GM18909 (cell line): ENCODE measurements at regions not wholly inside any gene's neighbourhood (a gene's known extent, or its start where the extent isn't known, plus 50 kb on each side); places are given as distances from the start of the nearest gene placed in this dataset.

Experiments used
- ATAC-seq: cut with Tn5 transposase; IDR thresholded peaks from one replicate; pipeline ENCODE4 v1.9.1; 2021; ENCODE audit warnings: mild to moderate bottlenecking; ENCODE audit not compliant: unreplicated experiment, poor library complexity

DNA sequence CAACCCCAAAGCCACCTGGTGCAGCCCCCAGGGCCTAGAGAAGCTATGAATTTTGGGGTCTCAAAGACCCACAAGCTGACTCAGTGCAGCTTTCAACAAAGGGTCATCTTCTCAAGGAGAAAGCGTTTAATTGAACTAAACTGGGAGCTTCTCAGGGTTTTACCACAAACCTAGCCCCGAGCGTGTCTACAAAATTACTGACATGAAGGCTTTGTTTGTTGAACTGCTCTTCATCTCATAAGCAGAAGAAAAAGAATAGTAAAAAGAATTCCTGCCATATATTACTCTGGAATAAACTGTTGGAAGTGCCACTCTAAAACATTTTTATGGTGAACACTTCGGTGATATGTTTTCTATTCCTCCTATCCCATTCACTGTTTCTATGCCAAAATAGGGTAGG lies 50.8 kb upstream of the INCENP start:
- ATAC-seq: no peak

DNA sequence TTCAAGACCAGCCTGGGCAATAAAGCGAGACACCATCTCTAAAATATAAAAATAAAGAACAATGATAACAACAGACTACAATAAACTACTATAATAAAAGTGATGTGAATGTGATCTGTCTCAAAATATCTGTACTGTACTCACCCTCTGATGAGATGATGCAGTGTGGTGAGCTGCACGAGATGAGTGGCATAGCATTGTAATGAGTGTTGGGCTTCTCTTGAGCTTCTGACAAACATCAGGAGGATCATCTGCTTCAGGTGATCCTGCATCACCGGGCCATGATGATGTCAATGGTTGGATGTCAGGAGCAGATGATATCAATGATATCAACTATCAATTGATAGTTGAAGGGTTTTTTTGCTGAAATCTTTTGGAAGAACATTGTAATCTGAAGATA lies 52.4 kb upstream of the INCENP start:
- ATAC-seq: no peak

DNA sequence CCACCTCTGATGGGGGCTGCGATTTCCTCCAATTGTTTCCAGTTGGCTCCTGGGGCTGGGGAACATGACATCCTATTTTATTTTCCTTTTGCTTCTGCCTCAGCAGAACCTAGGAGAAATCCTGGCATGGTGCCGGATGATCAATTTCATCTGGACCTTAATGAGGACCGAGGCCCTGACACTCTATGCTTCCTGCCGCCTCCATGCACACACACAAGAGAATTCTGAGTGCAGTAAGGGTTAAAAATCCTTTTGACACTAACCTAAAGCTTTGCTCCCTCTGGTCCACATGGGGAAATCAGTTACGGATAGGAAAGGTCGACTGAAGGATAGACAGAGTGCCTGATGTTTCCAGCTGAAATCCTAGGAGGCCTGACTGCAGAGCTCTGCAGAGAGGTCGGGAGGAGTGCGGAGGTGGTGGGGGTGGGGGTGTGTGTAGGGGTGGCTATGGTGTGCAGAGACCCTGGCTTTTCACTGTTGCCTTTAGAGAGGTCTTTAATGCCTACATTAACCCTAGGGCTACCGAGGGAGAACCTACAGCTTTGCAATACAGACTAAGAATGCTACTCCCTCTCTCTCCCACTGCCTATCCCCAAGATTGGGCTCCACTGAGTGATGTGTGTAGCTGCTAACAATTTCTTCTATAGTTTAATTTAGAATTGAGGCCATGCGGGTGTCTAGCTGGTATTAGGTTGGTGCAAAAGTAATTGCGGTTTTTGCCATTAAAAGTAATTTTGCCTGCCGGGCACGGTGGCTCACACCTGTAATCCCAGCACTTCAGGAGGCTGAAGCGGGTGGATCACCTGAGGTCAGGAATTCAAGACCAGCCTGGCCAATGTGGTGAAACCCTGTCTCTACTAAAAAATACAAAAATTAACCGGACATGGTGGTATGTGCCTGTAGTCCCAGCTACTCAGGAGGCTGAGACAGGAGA lies 53.6 kb upstream of the INCENP start:
- ATAC-seq: no peak

DNA sequence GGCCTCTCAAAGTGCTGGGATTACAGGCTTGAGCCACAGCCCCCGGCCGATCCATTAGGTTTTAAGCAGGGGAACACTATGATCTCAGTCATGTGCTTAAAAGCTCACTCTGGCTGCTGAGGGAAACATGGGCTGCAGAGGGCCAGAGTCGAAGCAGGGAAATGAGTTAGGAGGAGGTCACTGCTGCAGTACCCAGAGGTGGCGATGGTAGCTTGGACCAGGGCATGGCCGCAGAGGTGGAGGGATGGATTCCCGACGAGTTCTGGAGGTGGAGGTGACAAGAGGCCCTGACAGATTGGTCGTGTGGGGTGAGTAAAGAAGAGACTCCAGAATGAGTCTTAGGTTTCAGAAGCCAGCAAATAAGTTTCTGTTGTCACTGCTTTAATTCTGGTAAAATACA lies 54.4 kb upstream of the INCENP start:
- no peak for ATAC-seq

DNA sequence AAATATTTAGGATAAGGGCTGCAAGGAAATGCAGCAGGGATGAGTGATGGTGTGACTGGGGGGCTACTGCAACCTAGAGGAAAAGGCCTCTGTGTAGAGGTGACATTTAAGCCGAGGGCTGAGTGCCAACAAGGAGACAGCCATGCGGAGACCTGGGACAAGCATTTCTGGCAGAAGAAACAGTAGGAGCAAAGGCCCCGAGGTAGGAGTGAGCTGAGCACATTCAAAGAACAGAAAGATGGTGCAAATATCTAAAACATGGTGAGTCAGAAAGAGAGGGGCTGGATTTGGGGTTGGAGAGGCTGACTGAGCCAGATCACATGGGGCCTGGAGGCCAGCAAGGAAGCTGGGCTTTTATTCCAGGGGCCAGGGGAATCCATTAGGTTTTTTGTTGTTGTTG lies 55.1 kb upstream of the INCENP start:
- no peak for ATAC-seq

DNA sequence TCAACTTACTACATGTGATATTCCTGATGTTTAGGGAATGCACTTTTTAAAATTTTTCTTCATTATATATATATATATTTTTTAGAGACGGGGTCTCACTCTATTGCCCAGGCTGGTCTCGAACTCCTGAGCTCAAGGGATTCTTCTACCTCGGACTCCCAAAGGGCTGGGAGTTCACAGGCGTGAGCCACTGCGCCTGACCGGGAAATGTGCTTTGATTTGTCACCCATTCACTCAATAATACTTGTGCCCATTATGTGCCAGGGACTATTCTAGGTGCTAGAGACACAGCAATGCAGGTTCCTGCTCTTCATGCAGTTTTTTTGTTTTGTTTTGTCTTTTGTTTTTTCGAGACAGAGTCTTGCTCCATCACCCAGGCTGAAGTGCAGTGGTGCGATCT lies 56.1 kb upstream of the INCENP start:
- no peak for ATAC-seq

DNA sequence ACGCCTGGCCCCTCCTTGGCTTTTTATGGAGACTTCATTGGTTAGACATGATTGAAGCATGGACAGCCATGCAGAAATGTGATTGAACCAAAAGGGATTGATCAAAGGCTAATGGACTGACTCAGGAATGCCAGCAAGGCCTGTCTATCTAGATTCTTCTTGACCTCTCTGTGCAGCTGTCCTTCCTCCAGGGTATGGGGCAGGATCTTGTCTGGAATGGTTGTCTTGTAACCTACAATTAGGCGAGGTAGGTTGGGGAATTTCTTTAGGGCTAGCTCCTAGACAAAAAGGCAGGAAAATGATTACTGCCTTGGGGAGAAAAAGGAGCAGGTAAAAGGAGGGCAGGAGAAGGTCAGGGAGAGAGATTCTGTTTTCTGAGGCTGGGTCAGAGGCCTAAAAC lies 59.6 kb upstream of the INCENP start:
- no peak for ATAC-seq

- no peak for ATAC-seq
Observed at GRCh38 chr11:62062223-62062861, 61.5 kb upstream of the INCENP start.

DNA sequence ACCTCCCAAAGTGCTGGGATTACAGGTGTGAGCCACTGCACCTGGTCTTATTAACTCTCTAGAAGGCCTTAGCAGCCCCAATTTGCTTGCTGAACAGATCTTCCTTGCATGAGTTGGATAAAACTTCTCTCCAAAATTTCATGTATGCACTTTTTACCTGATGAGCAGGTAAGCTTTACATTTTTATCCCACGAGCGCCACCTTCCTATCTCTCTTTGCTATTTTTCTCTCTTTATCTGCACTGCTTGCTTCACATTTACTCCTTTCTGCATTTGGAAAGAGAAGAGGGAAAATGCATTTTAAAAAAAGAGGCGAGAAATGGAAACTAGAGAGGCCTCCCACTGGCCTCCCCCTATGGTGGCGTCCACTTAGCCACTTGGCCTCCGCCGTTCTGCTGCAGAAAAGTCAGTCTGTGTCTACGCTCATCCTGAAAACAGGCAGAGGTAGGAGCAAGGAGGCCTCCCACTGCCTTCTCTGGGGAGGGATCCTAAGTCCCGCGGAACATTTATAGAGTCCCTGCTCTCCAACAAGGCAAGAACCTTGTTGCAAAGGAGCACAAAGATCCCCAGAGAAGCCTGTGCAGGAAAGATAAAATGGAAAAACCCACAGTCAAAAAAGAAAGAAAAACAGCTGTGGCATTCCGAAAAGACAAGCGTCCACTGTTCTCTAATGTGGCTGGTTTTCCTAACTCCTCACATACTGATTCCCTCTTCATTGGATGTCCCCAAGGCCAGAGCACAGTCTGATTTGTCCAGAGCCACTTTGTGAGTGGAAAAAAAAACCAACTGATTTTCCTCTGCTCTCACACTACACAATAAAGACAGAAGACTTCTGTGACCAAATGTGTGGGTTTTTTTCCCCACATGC lies 62.2 kb upstream of the INCENP start:
- ATAC-seq: no peak

GRCh38 chr11:62057069-62057468 lies 66.7 kb upstream of the INCENP start:
- no peak for ATAC-seq

- ATAC-seq: no peak
Observed at GRCh38 chr11:62055970-62056369, 67.8 kb upstream of the INCENP start.

GRCh38 chr11:62054484-62055121 lies 69.2 kb upstream of the INCENP start:
- ATAC-seq: no peak

- no peak for ATAC-seq
Observed at GRCh38 chr11:62054081-62054480, 69.7 kb upstream of the INCENP start.

GRCh38 chr11:62050716-62051115 lies 73.1 kb upstream of the INCENP start:
- no peak for ATAC-seq

DNA sequence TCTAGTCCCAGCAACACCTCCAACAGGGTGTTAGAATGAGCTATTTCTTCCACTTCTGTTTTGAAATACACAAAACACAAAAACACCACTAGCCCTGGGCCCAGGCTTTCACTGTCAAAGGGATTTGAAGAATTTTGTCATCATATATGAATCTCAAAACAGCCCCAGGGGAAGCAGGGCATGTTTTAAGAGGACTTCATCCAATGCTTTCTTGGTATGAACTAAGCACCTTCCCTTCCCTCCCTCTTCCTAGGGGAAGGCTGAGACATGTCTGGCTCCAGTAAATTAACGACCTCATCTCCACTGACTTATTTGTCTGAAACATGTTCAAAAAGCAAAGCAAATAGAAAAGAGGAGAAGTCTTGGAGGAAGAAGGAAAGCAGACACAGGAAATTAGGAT lies 75.7 kb upstream of the INCENP start:
- ATAC-seq: no peak

- ATAC-seq: no peak
Observed at GRCh38 chr11:62046568-62047100, 77.2 kb upstream of the INCENP start.

DNA sequence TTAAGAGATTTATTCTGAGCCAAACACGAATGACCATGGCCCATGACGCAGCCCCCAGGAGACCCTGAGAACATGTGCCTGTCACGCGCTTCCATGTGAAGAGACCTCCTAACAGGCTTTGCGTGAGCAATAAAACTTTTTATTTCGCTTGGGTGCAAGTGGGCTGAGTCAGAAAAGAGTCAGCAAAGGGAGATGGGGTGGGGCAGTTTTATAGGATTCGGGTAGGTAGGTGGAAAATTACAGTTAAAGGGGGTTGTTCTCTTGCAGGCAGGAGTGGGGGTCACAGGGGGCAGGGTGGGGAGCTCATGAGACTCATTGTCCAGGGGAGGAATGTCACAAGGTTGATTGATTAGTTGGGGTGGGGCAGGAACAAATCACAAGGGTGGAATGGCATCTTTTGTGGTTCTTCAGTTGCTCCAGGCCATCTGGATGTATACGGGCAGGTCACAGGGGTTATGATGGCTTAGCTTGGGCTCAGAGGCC lies 77.2 kb upstream of the FTH1 start:
- ATAC-seq: no peak

DNA sequence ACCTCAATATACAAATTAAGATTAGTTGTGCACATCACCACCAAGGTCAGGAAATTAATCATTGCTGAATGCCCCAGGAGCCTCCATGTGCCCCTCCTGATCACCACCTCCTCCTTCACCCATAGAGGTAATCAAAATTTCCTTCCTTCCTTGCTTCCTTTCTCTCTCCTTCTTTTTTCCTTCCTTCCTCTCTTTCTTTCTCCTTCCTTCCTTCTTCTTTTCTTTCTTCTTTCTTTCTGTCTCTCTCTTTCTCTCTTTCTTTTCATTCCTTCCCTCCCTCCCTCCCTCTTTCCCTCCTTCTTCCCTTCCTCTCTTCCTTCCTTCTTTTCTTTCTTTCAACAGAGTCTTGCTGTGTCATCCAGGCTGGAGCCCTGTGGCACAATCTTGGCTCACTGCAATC lies 67.9 kb upstream of the FTH1 start:
- no peak for ATAC-seq

- ATAC-seq: no peak
Observed at GRCh38 chr11:62034036-62034338, 66.6 kb upstream of the FTH1 start.
